Erythroblast (primary cell): ENCODE measurements at regions not wholly inside any gene's neighbourhood (a gene's known extent, or its start where the extent isn't known, plus 50 kb on each side); places are given as distances from the start of the nearest gene placed in this dataset.

Source experiments
- GATA1 ChIP-seq: IDR thresholded peaks from 2 replicates; pipeline ENCODE4 v1.6.1; 2011; ENCODE audit warnings: low read depth, mild to moderate bottlenecking, control low read depth, low read length, moderate library complexity
- POLR2A ChIP-seq: IDR thresholded peaks from 2 replicates; pipeline ENCODE4 v1.6.1; 2011; ENCODE audit warnings: mild to moderate bottlenecking, low read length

- no peak for TF ChIP-seq POLR2A
- no peak for TF ChIP-seq GATA1
Measured at GRCh38 chr13:53782488-53782961, 753.9 kb downstream of the OLFM4 start.
